ENCODE measurements at regions not wholly inside any gene's neighbourhood (a gene's known extent, or its start where the extent isn't known, plus 50 kb on each side); places are given as distances from the start of the nearest gene placed in this dataset.

GRCh38 chr6:44530910-44531234 is 143.4 kb downstream of the CDC5L start:
- H3K36me3 ChIP-seq (ENCODE audit: insufficient read depth, low read length), result no peaks in the 10 kb centered on the region
- H3K79me2 ChIP-seq (ENCODE audit: insufficient read depth, low read length), result no peaks in the 10 kb centered on the region
- H3K4me3 ChIP-seq (ENCODE audit: low read depth, low read length, poor library complexity, severe bottlenecking), result no peak overlapping the region
- H3K4me1 ChIP-seq (ENCODE audit: insufficient read depth, low read length, severe bottlenecking), result no peaks in the 10 kb centered on the region
- no peaks in the 10 kb centered on the region for H3K27me3 ChIP-seq (ENCODE audit: insufficient read depth, low read length)
- TF ChIP-seq EZH2 (IDR thresholded peaks at IDR 0.05; ENCODE audit: borderline replicate concordance, low read length), result no peak
- no peak for TF ChIP-seq CTCF (IDR thresholded peaks at IDR 0.05; ENCODE audit: low read length)
- no peaks in the 10 kb centered on the region for H3K9me2 ChIP-seq (ENCODE audit: low read depth, low read length)
- no peak overlapping the region for H3K27ac ChIP-seq (ENCODE audit: low read depth, low read length, poor library complexity, severe bottlenecking)
- H3K9ac ChIP-seq (ENCODE audit: low read length), result no peak overlapping the region
- no peaks in the 10 kb centered on the region for H3F3A ChIP-seq (ENCODE audit: insufficient read depth, low read length)
- no peaks in the 10 kb centered on the region for H3K9me3 ChIP-seq (ENCODE audit: low read length)
- H2AFZ ChIP-seq (ENCODE audit: low read length), result no peak overlapping the region
- H4K20me1 ChIP-seq (ENCODE audit: insufficient read depth, low read length), result no peaks in the 10 kb centered on the region
- no peak overlapping the region for H3K4me2 ChIP-seq (ENCODE audit: low read length)

GRCh38 chr6:44531442-44532015 is 144.0 kb downstream of the CDC5L start:
- Histone ChIP-seq H3K36me3 (ENCODE audit: insufficient read depth, low read length) (no peaks in the 10 kb centered on the region), H3K27me3 (ENCODE audit: insufficient read depth, low read length) (no peaks in the 10 kb centered on the region), H3K79me2 (ENCODE audit: insufficient read depth, low read length) (no peaks in the 10 kb centered on the region), H3K4me3 (ENCODE audit: low read depth, low read length, poor library complexity, severe bottlenecking) (no peak overlapping the region), H3K4me1 (ENCODE audit: insufficient read depth, low read length, severe bottlenecking) (no peaks in the 10 kb centered on the region), H3K9me3 (ENCODE audit: low read length) (no peaks in the 10 kb centered on the region), H2AFZ (ENCODE audit: low read length) (no peak overlapping the region), H3K4me2 (ENCODE audit: low read length) (no peak overlapping the region), H4K20me1 (ENCODE audit: insufficient read depth, low read length) (no peaks in the 10 kb centered on the region), H3K9me2 (ENCODE audit: low read depth, low read length) (no peaks in the 10 kb centered on the region), H3K9ac (ENCODE audit: low read length) (no peak overlapping the region), H3F3A (ENCODE audit: insufficient read depth, low read length) (no peaks in the 10 kb centered on the region), H3K27ac (ENCODE audit: low read depth, low read length, poor library complexity, severe bottlenecking) (no peak overlapping the region)
- TF ChIP-seq EZH2 (IDR thresholded peaks at IDR 0.05; ENCODE audit: borderline replicate concordance, low read length) (no peak), CTCF (IDR thresholded peaks at IDR 0.05; ENCODE audit: low read length) (no peak)

- Histone ChIP-seq H3K4me3 (ENCODE audit: low read depth, low read length, poor library complexity, severe bottlenecking) (no peak overlapping the region), H3K4me2 (ENCODE audit: low read length) (no peak overlapping the region), H3K27ac (ENCODE audit: low read depth, low read length, poor library complexity, severe bottlenecking) (no peak overlapping the region), H3K27me3 (ENCODE audit: insufficient read depth, low read length) (no peaks in the 10 kb centered on the region), H3K9ac (ENCODE audit: low read length) (no peak overlapping the region), H3K9me2 (ENCODE audit: low read depth, low read length) (no peaks in the 10 kb centered on the region), H4K20me1 (ENCODE audit: insufficient read depth, low read length) (no peaks in the 10 kb centered on the region), H2AFZ (ENCODE audit: low read length) (no peak overlapping the region), H3K4me1 (ENCODE audit: insufficient read depth, low read length, severe bottlenecking) (no peaks in the 10 kb centered on the region), H3F3A (ENCODE audit: insufficient read depth, low read length) (no peaks in the 10 kb centered on the region), H3K36me3 (ENCODE audit: insufficient read depth, low read length) (no peaks in the 10 kb centered on the region), H3K79me2 (ENCODE audit: insufficient read depth, low read length) (no peaks in the 10 kb centered on the region), H3K9me3 (ENCODE audit: low read length) (no peaks in the 10 kb centered on the region)
- TF ChIP-seq CTCF (IDR thresholded peaks at IDR 0.05; ENCODE audit: low read length) (no peak), EZH2 (IDR thresholded peaks at IDR 0.05; ENCODE audit: borderline replicate concordance, low read length) (no peak)
Observed at GRCh38 chr6:44533421-44533820, 145.9 kb downstream of the CDC5L start.

Data from OCI-LY1 (cell line).